Nephron progenitor cell (in vitro differentiated cells): ENCODE measurements at regions not wholly inside any gene's neighbourhood (a gene's known extent, or its start where the extent isn't known, plus 50 kb on each side); places are given as distances from the start of the nearest gene placed in this dataset.

Experiments
- DNase-seq: peaks from one replicate; pipeline ENCODE4 v3.0.0; 2021
- H3K27ac Mint-ChIP-seq: 2 replicates; pipeline ENCODE4 v1.8.0; 2021; ENCODE audit warnings: mild to moderate bottlenecking, moderate library complexity, mixed read lengths
- H3K27me3 Mint-ChIP-seq: 2 replicates; pipeline ENCODE4 v1.8.0; 2021; ENCODE audit warnings: mild to moderate bottlenecking, low read depth, mixed read lengths; ENCODE audit not compliant: poor library complexity
- H3K36me3 Mint-ChIP-seq: 2 replicates; pipeline ENCODE4 v1.8.0; 2021; ENCODE audit warnings: low read depth, mixed read lengths
- H3K4me1 Mint-ChIP-seq: 2 replicates; pipeline ENCODE4 v1.8.0; 2021; ENCODE audit warnings: mixed read lengths
- H3K4me3 Mint-ChIP-seq: 2 replicates; pipeline ENCODE4 v1.8.0; 2021; ENCODE audit warnings: mild to moderate bottlenecking, moderate library complexity, mixed read lengths
- H3K9me3 Mint-ChIP-seq: 2 replicates; pipeline ENCODE4 v1.8.0; 2021; ENCODE audit warnings: mild to moderate bottlenecking, moderate library complexity, mixed read lengths
- CTCF ChIP-seq: fragments of 200-600 bp; sonication (generic); IDR thresholded peaks from 2 replicates; pipeline ENCODE4 v1.5.0; 2021; ENCODE audit warnings: antibody characterized with exemption

DNA sequence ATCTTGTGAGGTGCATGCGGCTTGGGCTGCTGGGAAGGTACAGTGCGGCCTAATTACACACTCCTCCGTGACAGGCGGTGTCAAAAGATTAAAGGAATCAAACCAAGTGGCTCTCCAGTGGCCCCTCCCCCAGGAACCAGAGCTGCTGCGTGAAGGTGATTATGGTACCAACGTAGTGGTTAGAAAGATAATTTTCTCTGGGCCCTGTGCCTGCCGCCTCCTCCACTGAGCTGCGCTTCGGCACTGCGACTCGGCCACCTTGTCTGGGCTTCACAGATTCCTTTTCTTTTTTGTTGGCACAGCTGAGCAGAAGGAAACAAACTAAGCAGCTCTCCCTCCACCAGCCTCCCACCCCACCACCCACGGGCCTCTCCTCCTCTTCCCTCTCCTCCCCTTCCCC lies 113.2 kb upstream of the SDK2 start:
- H3K4me3 Mint-ChIP-seq, result no peak overlapping the region
- H3K9me3 Mint-ChIP-seq, result no peaks in the 10 kb centered on the region
- TF ChIP-seq CTCF, result no peak
- DNase-seq, result no peak
- no peak overlapping the region for H3K27ac Mint-ChIP-seq
- H3K36me3 Mint-ChIP-seq, result no peaks in the 10 kb centered on the region
- H3K27me3 Mint-ChIP-seq, result peaks cover 33% of the 10 kb centered on the region
- H3K4me1 Mint-ChIP-seq, result peaks cover 26% of the 10 kb centered on the region

GRCh38 chr17:73758245-73758644 lies 114.0 kb upstream of the SDK2 start:
- Mint-ChIP-seq H3K9me3 (no peaks in the 10 kb centered on the region), H3K4me1 (peaks cover 28% of the 10 kb centered on the region), H3K36me3 (no peaks in the 10 kb centered on the region), H3K4me3 (no peak overlapping the region), H3K27ac (no peak overlapping the region), H3K27me3 (peaks cover 33% of the 10 kb centered on the region)
- TF ChIP-seq CTCF, result no peak
- no peak for DNase-seq

GRCh38 chr17:73759324-73759723 lies 115.1 kb upstream of the SDK2 start:
- H3K9me3 Mint-ChIP-seq, result no peaks in the 10 kb centered on the region
- H3K27ac Mint-ChIP-seq, result no peak overlapping the region
- H3K27me3 Mint-ChIP-seq, result peaks cover 37% of the 10 kb centered on the region
- peaks cover 28% of the 10 kb centered on the region for H3K4me1 Mint-ChIP-seq
- TF ChIP-seq CTCF, result no peak
- H3K36me3 Mint-ChIP-seq, result no peaks in the 10 kb centered on the region
- no peak overlapping the region for H3K4me3 Mint-ChIP-seq
- no peak for DNase-seq

- Mint-ChIP-seq H3K27ac (no peak overlapping the region), H3K27me3 (peaks cover 34% of the 10 kb centered on the region), H3K4me3 (no peak overlapping the region)
Observed at GRCh38 chr17:73759734-73760438, 115.6 kb upstream of the SDK2 start.

GRCh38 chr17:73760439-73760758 lies 116.2 kb upstream of the SDK2 start:
- Mint-ChIP-seq H3K36me3 (no peaks in the 10 kb centered on the region), H3K27ac (no peak overlapping the region), H3K4me3 (no peak overlapping the region), H3K27me3 (peaks cover 33% of the 10 kb centered on the region), H3K4me1 (peaks cover 28% of the 10 kb centered on the region), H3K9me3 (no peaks in the 10 kb centered on the region)
- peak; percentile 32 for DNase-seq
- TF ChIP-seq CTCF, result no peak

More at GRCh38 chr17:73759734-73760438, 115.6 kb upstream of the SDK2 start:
- no peaks in the 10 kb centered on the region for H3K9me3 Mint-ChIP-seq
- peaks cover 28% of the 10 kb centered on the region for H3K4me1 Mint-ChIP-seq
- H3K36me3 Mint-ChIP-seq, result no peaks in the 10 kb centered on the region
- no peak for TF ChIP-seq CTCF
- DNase-seq, result no peak

DNA sequence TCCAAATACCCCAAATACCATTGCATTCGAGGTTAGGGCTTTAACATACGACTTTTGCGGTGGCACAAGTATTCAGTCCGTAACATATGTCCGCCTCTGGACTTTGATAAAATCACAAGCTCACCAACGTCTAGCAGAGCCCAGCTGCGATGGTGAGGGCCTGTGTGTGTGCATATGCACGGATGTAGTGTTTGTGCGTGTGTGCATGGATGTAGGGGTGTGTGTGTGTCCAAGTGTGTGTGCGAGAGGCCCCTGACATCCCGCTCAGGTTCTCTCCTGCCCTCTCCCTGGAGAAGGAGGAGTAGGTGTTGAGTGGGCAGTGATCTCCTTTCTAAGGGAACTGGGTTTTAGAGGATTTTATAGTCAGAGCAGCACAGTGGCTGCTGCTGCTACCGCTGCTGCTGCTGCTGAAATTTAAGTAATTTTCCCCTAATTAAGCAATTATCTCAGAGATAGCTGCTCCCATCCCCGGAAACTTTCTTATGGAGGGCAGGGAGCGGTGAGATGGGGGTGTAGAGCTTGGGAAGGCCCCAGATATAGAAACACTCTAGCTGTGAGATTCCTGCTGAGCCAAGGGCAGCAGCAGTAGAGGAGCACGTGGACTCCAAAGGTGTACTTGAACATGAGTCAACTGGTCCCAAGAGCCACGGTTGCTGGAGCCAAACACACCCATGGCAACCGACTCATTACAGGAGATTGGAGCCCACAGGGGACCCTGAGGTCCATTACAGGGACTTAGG lies 121.7 kb upstream of the SDK2 start:
- Mint-ChIP-seq H3K4me1 (peaks cover 13% of the 10 kb centered on the region), H3K4me3 (no peak overlapping the region), H3K27ac (no peak overlapping the region), H3K9me3 (no peaks in the 10 kb centered on the region), H3K27me3 (peaks cover 47% of the 10 kb centered on the region), H3K36me3 (no peaks in the 10 kb centered on the region)
- DNase-seq, result no peak
- no peak for TF ChIP-seq CTCF
